NB4 (cell line): ENCODE measurements at regions not wholly inside any gene's neighbourhood (a gene's known extent, or its start where the extent isn't known, plus 50 kb on each side); places are given as distances from the start of the nearest gene placed in this dataset.

Experiments used
- MYC ChIP-seq: IDR thresholded peaks from 2 replicates; pipeline ENCODE4 v1.6.1; 2011; ENCODE audit warnings: low read depth, low read length
- POLR2A ChIP-seq: IDR thresholded peaks from 2 replicates; pipeline ENCODE4 v1.6.1; 2011; ENCODE audit warnings: mild to moderate bottlenecking; ENCODE audit not compliant: insufficient read length; ENCODE audit errors: extremely low read depth
- TF ChIP-seq, protein P1 (sequence below): IDR thresholded peaks from one replicate; pipeline ENCODE4 v1.5.1; 2012; ENCODE audit warnings: low read depth, low read length
- TF ChIP-seq, protein P2 (sequence below): IDR thresholded peaks from 2 replicates; pipeline ENCODE4 v1.6.1; 2011; ENCODE audit warnings: low read depth, low read length

DNA sequence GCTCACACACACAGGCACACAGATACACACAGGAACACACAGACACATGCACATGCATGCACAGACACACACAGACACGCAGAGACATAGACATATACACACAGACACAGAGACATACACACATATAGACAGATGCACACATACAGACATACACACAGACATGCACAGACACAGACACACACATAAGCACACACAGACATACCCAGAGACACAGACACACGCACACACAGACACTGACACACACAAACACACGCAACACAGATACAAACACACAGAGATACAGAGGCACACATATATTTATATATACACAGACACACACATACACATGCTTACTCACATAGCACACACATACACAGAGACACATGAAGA lies 158.4 kb downstream of the LY86 start:
- TF ChIP-seq MYC (no peak), POLR2A (no peak)
- TF ChIP-seq, protein P1, sequence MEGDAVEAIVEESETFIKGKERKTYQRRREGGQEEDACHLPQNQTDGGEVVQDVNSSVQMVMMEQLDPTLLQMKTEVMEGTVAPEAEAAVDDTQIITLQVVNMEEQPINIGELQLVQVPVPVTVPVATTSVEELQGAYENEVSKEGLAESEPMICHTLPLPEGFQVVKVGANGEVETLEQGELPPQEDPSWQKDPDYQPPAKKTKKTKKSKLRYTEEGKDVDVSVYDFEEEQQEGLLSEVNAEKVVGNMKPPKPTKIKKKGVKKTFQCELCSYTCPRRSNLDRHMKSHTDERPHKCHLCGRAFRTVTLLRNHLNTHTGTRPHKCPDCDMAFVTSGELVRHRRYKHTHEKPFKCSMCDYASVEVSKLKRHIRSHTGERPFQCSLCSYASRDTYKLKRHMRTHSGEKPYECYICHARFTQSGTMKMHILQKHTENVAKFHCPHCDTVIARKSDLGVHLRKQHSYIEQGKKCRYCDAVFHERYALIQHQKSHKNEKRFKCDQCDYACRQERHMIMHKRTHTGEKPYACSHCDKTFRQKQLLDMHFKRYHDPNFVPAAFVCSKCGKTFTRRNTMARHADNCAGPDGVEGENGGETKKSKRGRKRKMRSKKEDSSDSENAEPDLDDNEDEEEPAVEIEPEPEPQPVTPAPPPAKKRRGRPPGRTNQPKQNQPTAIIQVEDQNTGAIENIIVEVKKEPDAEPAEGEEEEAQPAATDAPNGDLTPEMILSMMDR, result no peak
- TF ChIP-seq, protein P2, sequence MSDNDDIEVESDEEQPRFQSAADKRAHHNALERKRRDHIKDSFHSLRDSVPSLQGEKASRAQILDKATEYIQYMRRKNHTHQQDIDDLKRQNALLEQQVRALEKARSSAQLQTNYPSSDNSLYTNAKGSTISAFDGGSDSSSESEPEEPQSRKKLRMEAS, result no peak
